ENCODE measurements at regions not wholly inside any gene's neighbourhood (a gene's known extent, or its start where the extent isn't known, plus 50 kb on each side); places are given as distances from the start of the nearest gene placed in this dataset.

GRCh38 chr2:52779446-52779845 lies 988.2 kb upstream of the CHAC2 start:
- H3K36me3 ChIP-seq (ENCODE audit: control insufficient read depth in 2 of 2, extremely low read depth in 1 of 2, insufficient read depth in 2 of 2, low read length in 2 of 2) = no peaks in the 10 kb centered on the region
- H3K27me3 ChIP-seq (ENCODE audit: control insufficient read depth, extremely low read depth, insufficient read depth, low read length) = no peaks in the 10 kb centered on the region
- no peak overlapping the region for H2AFZ ChIP-seq (ENCODE audit: control insufficient read depth, low read length)
- H3K9ac ChIP-seq (ENCODE audit: control insufficient read depth, extremely low read depth, insufficient read depth, low read length) = no peak overlapping the region
- dilution Hi-C loops (cut with MboI; ENCODE audit: extremely low pct_ligation_motif_present, low sequenced_read_pairs) = no loop called here
- no peaks in the 10 kb centered on the region for H3K4me1 ChIP-seq (ENCODE audit: control insufficient read depth, extremely low read depth, insufficient read depth, low read length)
- H3K4me2 ChIP-seq (ENCODE audit: control insufficient read depth, extremely low read depth, insufficient read depth, low read depth, low read length) = no peak overlapping the region
- TF ChIP-seq EZH2 (IDR thresholded peaks at IDR 0.05; ENCODE audit: low read length) = no peak
- no peak for TF ChIP-seq CTCF (optimal IDR thresholded peaks at IDR 0.05 in 1 of 3, IDR thresholded peaks at IDR 0.05 in 1 of 3, conservative IDR thresholded peaks at IDR 0.05 in 1 of 3; ENCODE audit: extremely low read depth in 1 of 3, insufficient read depth in 2 of 3, low read length in 3 of 3)
- no peaks in the 10 kb centered on the region for H3K79me2 ChIP-seq (ENCODE audit: control insufficient read depth, insufficient read depth, low read length)
- no peak overlapping the region for H3K27ac ChIP-seq (ENCODE audit: control insufficient read depth, insufficient read depth, low read length)
- H3K9me3 ChIP-seq (ENCODE audit: control insufficient read depth, low read depth, low read length) = no peaks in the 10 kb centered on the region
- H3K9me1 ChIP-seq (ENCODE audit: control insufficient read depth, extremely low read depth, insufficient read depth, low read length) = no peaks in the 10 kb centered on the region
- FAIRE-seq = no peak
- DNase-seq (ENCODE audit: low read depth, low spot score) = no peak
- no peak overlapping the region for H3K4me3 ChIP-seq (ENCODE audit: control insufficient read depth in 2 of 3, extremely low read depth in 1 of 3, insufficient read depth in 2 of 3, low read depth in 1 of 3, low read length in 3 of 3)
- H4K20me1 ChIP-seq (ENCODE audit: control insufficient read depth, extremely low read depth, insufficient read depth, low read length) = no peaks in the 10 kb centered on the region

DNA sequence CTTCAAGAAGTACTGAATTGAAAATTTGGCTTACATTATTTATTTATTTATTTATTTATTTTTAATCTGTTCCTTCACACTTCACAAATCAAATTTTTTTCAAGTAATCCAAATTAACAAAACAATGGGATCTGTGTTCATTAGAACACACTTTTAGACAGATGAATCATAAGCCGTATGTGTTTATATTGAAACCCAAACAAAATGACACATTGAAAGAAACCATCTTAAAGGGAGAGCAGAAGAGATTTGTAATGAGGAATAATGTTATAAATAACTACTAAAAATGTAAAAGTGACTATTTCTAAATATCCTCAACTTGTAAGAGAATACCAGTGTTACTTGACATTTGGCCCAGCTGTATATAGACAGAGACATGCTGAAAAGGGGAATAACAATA lies 991.0 kb upstream of the CHAC2 start:
- Histone ChIP-seq H3K79me2 (ENCODE audit: control insufficient read depth, insufficient read depth, low read length) (no peaks in the 10 kb centered on the region), H3K9me1 (ENCODE audit: control insufficient read depth, extremely low read depth, insufficient read depth, low read length) (no peaks in the 10 kb centered on the region), H3K27ac (ENCODE audit: control insufficient read depth, insufficient read depth, low read length) (no peak overlapping the region), H3K36me3 (ENCODE audit: control insufficient read depth in 2 of 2, extremely low read depth in 1 of 2, insufficient read depth in 2 of 2, low read length in 2 of 2) (no peaks in the 10 kb centered on the region), H3K4me1 (ENCODE audit: control insufficient read depth, extremely low read depth, insufficient read depth, low read length) (no peaks in the 10 kb centered on the region), H4K20me1 (ENCODE audit: control insufficient read depth, extremely low read depth, insufficient read depth, low read length) (no peaks in the 10 kb centered on the region), H3K4me2 (ENCODE audit: control insufficient read depth, extremely low read depth, insufficient read depth, low read depth, low read length) (no peak overlapping the region), H3K27me3 (ENCODE audit: control insufficient read depth, extremely low read depth, insufficient read depth, low read length) (no peaks in the 10 kb centered on the region), H3K9ac (ENCODE audit: control insufficient read depth, extremely low read depth, insufficient read depth, low read length) (no peak overlapping the region), H2AFZ (ENCODE audit: control insufficient read depth, low read length) (no peak overlapping the region), H3K9me3 (ENCODE audit: control insufficient read depth, low read depth, low read length) (no peaks in the 10 kb centered on the region), H3K4me3 (ENCODE audit: control insufficient read depth in 2 of 3, extremely low read depth in 1 of 3, insufficient read depth in 2 of 3, low read depth in 1 of 3, low read length in 3 of 3) (no peak overlapping the region)
- DNase-seq (ENCODE audit: low read depth, low spot score) (no peak), FAIRE-seq (no peak)
- TF ChIP-seq EZH2 (IDR thresholded peaks at IDR 0.05; ENCODE audit: low read length) (no peak), CTCF (optimal IDR thresholded peaks at IDR 0.05 in 1 of 3, IDR thresholded peaks at IDR 0.05 in 1 of 3, conservative IDR thresholded peaks at IDR 0.05 in 1 of 3; ENCODE audit: extremely low read depth in 1 of 3, insufficient read depth in 2 of 3, low read length in 3 of 3) (no peak)
- dilution Hi-C loops (cut with MboI; ENCODE audit: extremely low pct_ligation_motif_present, low sequenced_read_pairs) = no loop called here
